NCI-H146 (cell line): ENCODE measurements at regions not wholly inside any gene's neighbourhood (a gene's known extent, or its start where the extent isn't known, plus 50 kb on each side); places are given as distances from the start of the nearest gene placed in this dataset.

Experiments used
- DNase-seq: peaks from one replicate; lab custom pipeline; 2025; lab: John Stamatoyannopoulos, UW

- DNase-seq, result no peak
Observed at GRCh38 chr4:101593666-101594065, 196.9 kb upstream of the BANK1 start.

- no peak for DNase-seq
Observed at GRCh38 chr4:101584306-101584705, 206.2 kb upstream of the BANK1 start.

- DNase-seq, result no peak
Observed at GRCh38 chr4:101563126-101563525, 215.8 kb upstream of the PPP3CA start.

GRCh38 chr4:101556842-101557241 lies 209.5 kb upstream of the PPP3CA start:
- no peak for DNase-seq

DNA sequence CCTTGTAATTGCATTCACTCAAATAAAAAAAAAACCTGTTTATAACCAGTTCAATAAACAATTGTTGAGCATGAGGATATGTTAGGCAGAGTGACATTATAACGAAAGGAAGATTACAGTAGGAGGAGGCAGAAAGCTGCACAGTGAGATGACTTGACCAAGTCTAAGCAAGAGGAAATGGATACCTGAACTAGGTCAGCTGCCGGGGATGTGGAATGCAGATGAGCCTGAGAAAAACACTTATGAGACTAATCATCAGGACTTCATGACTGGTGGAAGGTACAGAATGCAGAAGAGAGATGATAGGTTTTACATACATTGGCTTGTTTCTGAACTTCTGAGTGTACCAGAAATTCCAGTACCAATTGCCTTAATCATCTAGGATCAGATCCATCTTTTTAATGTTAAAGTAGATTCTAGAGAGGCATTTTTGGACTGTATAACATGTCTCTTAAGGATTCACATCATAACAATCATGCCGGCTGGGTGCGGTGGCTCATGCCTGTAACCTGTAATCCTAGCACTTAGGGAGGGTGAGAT lies 208.1 kb upstream of the PPP3CA start:
- DNase-seq, result no peak

DNA sequence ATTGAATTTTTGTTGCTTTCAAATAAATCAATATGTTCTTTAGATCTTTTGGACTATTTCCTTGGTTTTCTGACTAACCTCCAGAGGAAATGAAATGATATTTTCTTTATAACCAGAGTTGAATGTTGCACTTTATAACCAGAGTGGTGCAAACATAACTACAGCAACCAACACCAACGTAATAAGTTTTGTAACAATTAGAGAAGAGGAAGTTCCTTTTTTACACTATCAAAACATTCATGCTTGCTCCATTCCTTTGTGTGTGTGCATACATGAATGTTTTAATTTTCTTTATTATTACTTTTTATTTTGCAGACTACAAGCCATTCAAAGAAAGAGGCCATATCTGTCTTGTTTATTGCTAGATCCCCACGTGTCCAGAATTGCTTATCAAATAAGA lies 193.0 kb upstream of the PPP3CA start:
- no peak for DNase-seq

- DNase-seq, result no peak
Observed at GRCh38 chr4:101528526-101528925, 181.2 kb upstream of the PPP3CA start.

DNA sequence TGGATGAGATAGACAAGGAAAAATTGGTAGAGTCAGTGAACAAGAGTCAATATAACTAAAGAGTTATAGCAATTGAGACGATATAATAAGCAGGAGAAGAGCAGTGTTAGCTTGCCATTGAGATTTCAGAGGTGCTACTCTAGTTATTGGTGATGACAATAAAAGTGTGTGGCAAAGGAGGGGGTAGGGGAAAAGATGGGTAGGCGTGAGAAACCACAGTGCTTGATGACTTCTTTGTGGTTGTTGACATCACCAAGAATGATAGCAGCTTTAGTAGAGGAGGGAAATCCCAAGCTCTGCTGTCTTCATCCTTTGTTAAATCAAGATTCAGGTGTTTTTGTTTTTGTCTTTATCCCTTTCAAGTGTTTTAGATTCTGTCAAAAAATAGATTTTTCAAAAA lies 179.9 kb upstream of the PPP3CA start:
- DNase-seq, result no peak

GRCh38 chr4:101515566-101515965 lies 168.2 kb upstream of the PPP3CA start:
- DNase-seq, result no peak

DNA sequence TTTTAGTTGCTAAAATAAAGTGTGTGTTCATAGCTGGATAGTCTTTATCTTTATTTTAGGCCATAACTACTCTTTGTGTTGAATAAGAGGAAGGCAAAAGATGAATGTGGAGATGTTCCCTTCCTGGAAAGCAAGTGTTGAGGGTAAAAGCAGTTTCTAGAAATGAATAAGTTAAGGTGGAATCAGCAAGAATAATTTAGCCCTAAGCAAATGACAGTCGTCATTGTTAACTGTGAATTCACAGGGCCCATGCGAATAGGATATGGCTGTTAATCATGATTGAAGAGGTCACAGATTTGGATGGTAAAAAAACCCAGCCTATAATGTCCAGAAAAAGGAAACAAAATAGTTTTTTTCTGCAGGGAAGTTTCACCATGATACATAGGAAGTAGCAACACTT lies 167.8 kb upstream of the PPP3CA start:
- no peak for DNase-seq

DNA sequence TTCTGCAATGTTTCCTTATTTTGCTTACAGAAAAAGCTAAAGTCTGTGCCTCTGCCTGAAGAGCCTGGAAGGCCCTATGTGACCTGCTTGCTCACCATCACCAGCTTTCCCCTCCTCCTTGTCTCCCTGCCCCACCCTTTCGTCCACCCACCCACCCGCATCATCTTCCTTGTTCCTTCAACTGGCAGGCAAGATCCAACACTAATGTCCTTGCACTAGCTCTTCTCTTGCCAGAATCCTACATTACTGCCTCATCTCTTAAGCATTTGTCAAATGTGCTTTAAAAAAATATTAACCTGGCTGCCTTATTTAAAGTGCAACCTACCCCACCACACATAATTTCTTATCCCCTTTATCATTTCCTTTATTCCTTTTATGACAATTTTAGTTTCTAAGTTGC lies 165.1 kb upstream of the PPP3CA start:
- no peak for DNase-seq

GRCh38 chr4:101501421-101501820 lies 154.1 kb upstream of the PPP3CA start:
- no peak for DNase-seq

- DNase-seq, result no peak
Observed at GRCh38 chr4:101500742-101501141, 153.4 kb upstream of the PPP3CA start.

- DNase-seq, result no peak
Observed at GRCh38 chr4:101475246-101475645, 127.9 kb upstream of the PPP3CA start.

DNA sequence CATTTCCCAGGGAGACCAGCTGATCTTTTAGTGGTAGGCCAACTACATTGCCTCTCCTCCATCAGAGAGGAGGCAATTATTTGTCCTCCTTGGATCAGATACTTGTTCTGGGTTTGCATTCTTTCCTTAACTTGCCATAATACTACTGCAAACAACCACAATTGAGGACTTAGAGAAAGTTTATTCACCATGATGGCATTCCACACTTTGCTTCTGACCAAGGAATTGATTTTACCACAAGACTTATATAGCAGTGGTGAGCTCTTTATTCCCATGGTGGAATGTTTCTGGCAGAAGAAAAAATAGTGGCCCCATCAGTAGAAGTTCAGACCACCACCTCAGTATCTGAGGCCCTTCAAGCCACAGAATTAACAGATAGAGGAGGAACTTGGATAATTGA lies 123.9 kb upstream of the PPP3CA start:
- DNase-seq, result no peak

DNA sequence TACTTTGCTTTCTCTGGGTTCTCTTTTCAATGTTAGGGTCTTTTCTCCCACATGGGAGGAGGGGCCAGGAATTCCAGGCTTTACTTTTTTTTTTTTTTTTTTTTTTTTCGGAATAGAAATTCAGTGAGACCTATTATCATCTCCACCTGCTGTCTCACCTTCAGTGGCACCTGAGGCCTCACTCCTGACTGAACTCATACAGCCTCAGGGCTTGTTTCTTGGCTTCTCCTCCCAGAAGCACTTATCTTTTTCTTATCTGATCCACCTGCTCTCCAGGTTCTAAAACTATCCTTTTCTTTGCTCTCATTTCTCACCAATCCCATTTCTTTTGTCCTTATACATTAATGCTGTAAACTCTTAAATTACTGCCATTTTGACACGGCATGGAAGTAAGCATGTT lies 117.3 kb upstream of the PPP3CA start:
- DNase-seq, result peak; percentile 66

GRCh38 chr4:101458914-101459313 lies 111.6 kb upstream of the PPP3CA start:
- no peak for DNase-seq

DNA sequence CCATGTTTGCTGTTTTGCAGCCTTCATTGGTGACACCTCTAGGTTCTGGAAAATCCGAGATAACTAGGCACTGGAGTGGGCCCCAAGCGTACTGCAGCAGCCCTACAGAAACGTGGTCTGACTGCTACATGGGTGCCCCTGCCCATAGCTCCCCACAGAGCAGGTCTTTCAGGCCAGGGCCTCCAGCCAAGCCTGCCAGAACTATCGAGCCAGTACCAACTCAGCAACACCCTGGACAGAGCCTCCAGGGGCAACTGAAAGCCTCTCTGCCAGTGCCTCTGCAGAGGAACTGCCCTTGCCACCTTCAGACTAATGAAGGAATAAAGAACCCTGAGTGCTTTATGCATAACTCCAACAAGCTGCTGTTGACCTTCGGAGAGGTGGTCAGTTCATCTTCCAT lies 111.1 kb upstream of the PPP3CA start:
- no peak for DNase-seq

DNA sequence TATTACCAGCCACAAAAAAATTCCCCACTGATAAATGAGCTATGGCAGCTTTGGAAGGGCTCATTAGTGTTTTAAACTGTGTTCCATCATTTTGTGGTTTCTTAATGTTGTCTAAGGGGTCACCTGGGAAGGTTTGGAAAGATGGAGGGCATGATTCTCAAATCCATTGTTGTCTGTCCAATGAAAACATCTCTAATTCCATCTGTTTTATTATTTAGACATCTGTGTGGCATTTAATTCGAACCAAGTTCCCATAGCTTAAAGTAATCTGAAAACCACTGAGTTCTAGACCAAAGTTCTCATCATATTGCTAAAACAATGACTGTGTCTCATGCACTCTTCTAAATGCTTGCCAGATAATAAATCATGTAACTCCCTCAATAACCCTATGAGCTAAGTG lies 103.8 kb upstream of the PPP3CA start:
- no peak for DNase-seq

DNA sequence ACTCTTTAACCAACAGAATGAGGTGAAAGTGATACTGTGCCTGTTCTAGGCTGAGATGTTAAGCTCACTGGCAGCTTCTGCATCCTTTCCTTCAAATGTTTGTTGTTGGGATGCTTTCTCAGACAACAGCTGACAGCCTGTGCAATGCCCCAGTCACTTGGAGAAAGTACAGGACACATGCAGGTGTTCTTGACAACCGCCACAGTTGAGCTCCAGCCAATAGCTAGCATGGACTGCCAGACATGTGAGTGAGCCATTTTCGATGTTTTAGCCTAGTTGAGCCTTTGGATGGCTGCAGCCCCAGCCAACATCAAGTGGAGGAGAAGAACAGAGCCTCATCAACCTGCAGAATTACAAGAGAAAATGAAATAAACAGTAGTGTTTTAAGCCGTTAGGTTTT lies 94.1 kb upstream of the PPP3CA start:
- no peak for DNase-seq

DNA sequence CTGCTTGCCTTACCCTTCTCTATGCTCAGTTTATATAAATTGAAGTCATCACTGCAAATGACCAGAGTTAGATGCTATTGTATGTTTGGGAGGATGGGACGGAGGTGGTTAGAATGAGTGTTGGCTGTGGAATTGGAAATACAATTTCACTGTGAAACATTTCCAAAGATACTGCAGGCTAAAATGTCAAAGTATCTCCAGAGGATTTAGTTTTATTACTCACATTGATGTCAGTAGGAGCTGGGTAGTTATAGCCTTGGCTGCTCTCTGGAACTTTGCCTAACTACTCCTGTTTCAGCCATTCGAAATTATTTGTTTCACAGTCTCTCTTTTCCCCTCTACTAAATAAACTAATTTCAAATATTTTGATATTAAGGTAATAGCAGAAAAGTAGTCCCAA lies 92.6 kb upstream of the PPP3CA start:
- DNase-seq, result no peak

- DNase-seq, result no peak
Observed at GRCh38 chr4:101421386-101421785, 74.1 kb upstream of the PPP3CA start.

- no peak for DNase-seq
Observed at GRCh38 chr4:101420661-101421060, 73.3 kb upstream of the PPP3CA start.

GRCh38 chr4:101419336-101420135 lies 72.2 kb upstream of the PPP3CA start:
- DNase-seq, result peak; percentile 15
